Stimulated activated memory B cell treated with anti-CD40 and anti-IgM and Interleukin-4, amounts not matched to agents 10 μg/mL and 1 μg/mL and 100 μg/mL, for 72 hours (primary cell): ENCODE measurements at regions not wholly inside any gene's neighbourhood (a gene's known extent, or its start where the extent isn't known, plus 50 kb on each side); places are given as distances from the start of the nearest gene placed in this dataset.
"Not testable (repeated sequence)": the region's sequence is repeated elsewhere in the genome, so short reads cannot be mapped to it uniquely, and the experiment has no call there.

Experiments
- ATAC-seq: fragments of 150-1000 bp; cut with Tn5 transposase; 2 replicates; pipeline ENCODE4 v1.10.0; 2021
- H3K27ac Mint-ChIP-seq: one replicate; pipeline ENCODE4 v1.8.0; 2022; ENCODE audit warnings: mild to moderate bottlenecking, mixed read lengths
- H3K27me3 Mint-ChIP-seq: one replicate; pipeline ENCODE4 v1.8.0; 2022; ENCODE audit warnings: mixed read lengths
- H3K36me3 Mint-ChIP-seq: one replicate; pipeline ENCODE4 v1.8.0; 2022; ENCODE audit warnings: mixed read lengths
- H3K4me1 Mint-ChIP-seq: one replicate; pipeline ENCODE4 v1.8.0; 2022; ENCODE audit warnings: mixed read lengths
- H3K4me3 Mint-ChIP-seq: one replicate; pipeline ENCODE4 v1.8.0; 2022; ENCODE audit warnings: mild to moderate bottlenecking, moderate library complexity, mixed read lengths
- H3K9me3 Mint-ChIP-seq: one replicate; pipeline ENCODE4 v1.8.0; 2022; ENCODE audit warnings: mixed read lengths

- ATAC-seq, result no peak
- no peaks in the 10 kb centered on the region for H3K9me3 Mint-ChIP-seq
- H3K27me3 Mint-ChIP-seq, result peaks cover 12% of the 10 kb centered on the region
- no peaks in the 10 kb centered on the region for H3K4me1 Mint-ChIP-seq
- H3K27ac Mint-ChIP-seq, result no peak overlapping the region
- no peak overlapping the region for H3K4me3 Mint-ChIP-seq
- no peaks in the 10 kb centered on the region for H3K36me3 Mint-ChIP-seq
These were observed 398.5 kb downstream of the REEP3 start for GRCh38 chr10:63919575-63920279.

- Mint-ChIP-seq H3K36me3 (no peaks in the 10 kb centered on the region), H3K4me3 (no peak overlapping the region), H3K9me3 (no peaks in the 10 kb centered on the region), H3K4me1 (no peaks in the 10 kb centered on the region), H3K27ac (no peak overlapping the region), H3K27me3 (peaks cover 15% of the 10 kb centered on the region)
- ATAC-seq, result no peak
These were observed 399.7 kb downstream of the REEP3 start for GRCh38 chr10:63920926-63921325.

GRCh38 chr10:63921908-63922467 lies 400.8 kb downstream of the REEP3 start:
- ATAC-seq, result no peak
- Mint-ChIP-seq H3K36me3 (no peaks in the 10 kb centered on the region), H3K27ac (no peak overlapping the region), H3K4me3 (no peak overlapping the region), H3K4me1 (no peaks in the 10 kb centered on the region), H3K27me3 (peaks cover 15% of the 10 kb centered on the region), H3K9me3 (no peaks in the 10 kb centered on the region)

GRCh38 chr10:63922468-63923284 lies 401.5 kb downstream of the REEP3 start:
- no peak overlapping the region for H3K4me3 Mint-ChIP-seq
- no peak for ATAC-seq
- H3K9me3 Mint-ChIP-seq, result no peaks in the 10 kb centered on the region
- no peak overlapping the region for H3K27ac Mint-ChIP-seq
- H3K36me3 Mint-ChIP-seq, result no peaks in the 10 kb centered on the region
- H3K27me3 Mint-ChIP-seq, result peaks cover 15% of the 10 kb centered on the region
- H3K4me1 Mint-ChIP-seq, result no peaks in the 10 kb centered on the region

- Mint-ChIP-seq H3K36me3 (no peaks in the 10 kb centered on the region), H3K4me1 (no peaks in the 10 kb centered on the region), H3K27me3 (peaks cover 11% of the 10 kb centered on the region), H3K4me3 (no peak overlapping the region), H3K27ac (no peak overlapping the region), H3K9me3 (no peaks in the 10 kb centered on the region)
- no peak for ATAC-seq
These were observed 408.7 kb downstream of the REEP3 start for GRCh38 chr10:63929831-63930467.

GRCh38 chr10:63930584-63930983 lies 409.4 kb downstream of the REEP3 start:
- no peak overlapping the region for H3K27ac Mint-ChIP-seq
- no peaks in the 10 kb centered on the region for H3K4me1 Mint-ChIP-seq
- no peaks in the 10 kb centered on the region for H3K36me3 Mint-ChIP-seq
- H3K9me3 Mint-ChIP-seq, result no peaks in the 10 kb centered on the region
- ATAC-seq, result no peak
- H3K4me3 Mint-ChIP-seq, result no peak overlapping the region
- H3K27me3 Mint-ChIP-seq, result peaks cover 10% of the 10 kb centered on the region

GRCh38 chr10:63935705-63936104 lies 414.5 kb downstream of the REEP3 start:
- ATAC-seq, result no peak
- no peak overlapping the region for H3K4me3 Mint-ChIP-seq
- no peaks in the 10 kb centered on the region for H3K36me3 Mint-ChIP-seq
- no peak overlapping the region for H3K27ac Mint-ChIP-seq
- no peaks in the 10 kb centered on the region for H3K9me3 Mint-ChIP-seq
- peaks cover 6% of the 10 kb centered on the region for H3K27me3 Mint-ChIP-seq
- H3K4me1 Mint-ChIP-seq, result no peaks in the 10 kb centered on the region

- H3K4me3 Mint-ChIP-seq, result no peak overlapping the region
- H3K4me1 Mint-ChIP-seq, result no peaks in the 10 kb centered on the region
- H3K9me3 Mint-ChIP-seq, result no peaks in the 10 kb centered on the region
- no peak for ATAC-seq
- no peaks in the 10 kb centered on the region for H3K36me3 Mint-ChIP-seq
- H3K27me3 Mint-ChIP-seq, result no peaks in the 10 kb centered on the region
- no peak overlapping the region for H3K27ac Mint-ChIP-seq
These were observed 419.2 kb downstream of the REEP3 start for GRCh38 chr10:63940277-63940922.

GRCh38 chr10:63964406-63964805 lies 443.2 kb downstream of the REEP3 start:
- Mint-ChIP-seq H3K27me3 (peaks cover 28% of the 10 kb centered on the region), H3K27ac (no peak overlapping the region), H3K36me3 (no peaks in the 10 kb centered on the region), H3K4me3 (no peak overlapping the region), H3K4me1 (no peaks in the 10 kb centered on the region), H3K9me3 (no peaks in the 10 kb centered on the region)
- ATAC-seq, result no peak

- Mint-ChIP-seq H3K4me1 (no peaks in the 10 kb centered on the region), H3K27ac (no peak overlapping the region), H3K9me3 (peaks cover 3% of the 10 kb centered on the region), H3K4me3 (no peak overlapping the region), H3K36me3 (no peaks in the 10 kb centered on the region), H3K27me3 (peaks cover 26% of the 10 kb centered on the region)
- ATAC-seq, result no peak
These were observed 444.6 kb downstream of the REEP3 start for GRCh38 chr10:63965846-63966245.

GRCh38 chr10:63972949-63973827 lies 452.0 kb downstream of the REEP3 start:
- H3K4me3 Mint-ChIP-seq, result no peak overlapping the region
- ATAC-seq, result peak; percentile 22
- H3K27me3 Mint-ChIP-seq, result no peaks in the 10 kb centered on the region
- peaks cover 3% of the 10 kb centered on the region for H3K9me3 Mint-ChIP-seq
- peaks cover 12% of the 10 kb centered on the region for H3K4me1 Mint-ChIP-seq
- no peak overlapping the region for H3K27ac Mint-ChIP-seq
- no peaks in the 10 kb centered on the region for H3K36me3 Mint-ChIP-seq

GRCh38 chr10:63976538-63976937 lies 455.3 kb downstream of the REEP3 start:
- H3K36me3 Mint-ChIP-seq, result peaks cover 5% of the 10 kb centered on the region
- no peak overlapping the region for H3K4me3 Mint-ChIP-seq
- ATAC-seq, result peak; percentile 79
- no peaks in the 10 kb centered on the region for H3K9me3 Mint-ChIP-seq
- H3K27me3 Mint-ChIP-seq, result no peaks in the 10 kb centered on the region
- no peak overlapping the region for H3K27ac Mint-ChIP-seq
- peaks cover 36% of the 10 kb centered on the region for H3K4me1 Mint-ChIP-seq

GRCh38 chr10:63977329-63977923 lies 456.2 kb downstream of the REEP3 start:
- no peak for ATAC-seq
- no peaks in the 10 kb centered on the region for H3K9me3 Mint-ChIP-seq
- no peak overlapping the region for H3K4me3 Mint-ChIP-seq
- peaks cover 5% of the 10 kb centered on the region for H3K36me3 Mint-ChIP-seq
- H3K4me1 Mint-ChIP-seq, result peaks cover 36% of the 10 kb centered on the region
- H3K27ac Mint-ChIP-seq, result no peak overlapping the region
- no peaks in the 10 kb centered on the region for H3K27me3 Mint-ChIP-seq

GRCh38 chr10:63980870-63981269 lies 459.7 kb downstream of the REEP3 start:
- peak overlapping the region; percentile 80 for H3K27ac Mint-ChIP-seq
- not testable (repeated sequence) for H3K9me3 Mint-ChIP-seq, H3K27me3 Mint-ChIP-seq, H3K36me3 Mint-ChIP-seq
- peak; percentile 32 for ATAC-seq
- peaks cover 38% of the 10 kb centered on the region for H3K4me1 Mint-ChIP-seq
- H3K4me3 Mint-ChIP-seq, result peak overlapping the region; percentile 49
